PC-9 (cell line): ENCODE measurements at regions not wholly inside any gene's neighbourhood (a gene's known extent, or its start where the extent isn't known, plus 50 kb on each side); places are given as distances from the start of the nearest gene placed in this dataset.

ENCODE experiments used
- CTCF ChIP-seq: fragments of 200-600 bp; sonication (generic); conservative IDR thresholded peaks from 2 replicates; pipeline ENCODE4 v1.6.1; 2017; ENCODE audit warnings: mixed run types, antibody characterized with exemption, mild to moderate bottlenecking, moderate library complexity
- EZH2 ChIP-seq: fragments of 200-600 bp; sonication (generic); IDR thresholded peaks from 2 replicates; pipeline ENCODE4 v1.8.0; 2017; ENCODE audit warnings: antibody characterized with exemption, low read depth

- no peak for TF ChIP-seq CTCF
- TF ChIP-seq EZH2 = no peak
These were observed 57.4 kb upstream of the TFRC start for GRCh38 chr3:196139281-196139680.
